Calu3 (cell line): ENCODE measurements at regions not wholly inside any gene's neighbourhood (a gene's known extent, or its start where the extent isn't known, plus 50 kb on each side); places are given as distances from the start of the nearest gene placed in this dataset.

ENCODE experiments used
- BruUV-seq: library from RNA; stranded (reverse); fragments of 400-500 nt; replicated peaks from 2 replicates; lab custom pipeline; 2021; lab: Mats Ljungman, UMichigan
- CTCF ChIA-PET: fragments of 300-600 bp; sonication (Branson Sonifier 250); formaldehyde crosslinking; loops from one replicate; lab custom pipeline; 2022; ENCODE audit warnings: antibody characterized with exemption; lab: Charles Lee
- DNase-seq: peaks from one replicate; pipeline ENCODE4 v3.0.0; 2022
- H3K27ac Mint-ChIP-seq: one replicate; pipeline ENCODE4 v1.8.0; 2022; ENCODE audit warnings: mixed read lengths; ENCODE audit not compliant: unreplicated experiment
- H3K27me3 Mint-ChIP-seq: one replicate; pipeline ENCODE4 v1.8.0; 2022; ENCODE audit warnings: mixed read lengths; ENCODE audit not compliant: unreplicated experiment
- H3K36me3 Mint-ChIP-seq: one replicate; pipeline ENCODE4 v1.8.0; 2022; ENCODE audit warnings: mild to moderate bottlenecking, moderate library complexity, mixed read lengths; ENCODE audit not compliant: insufficient read depth, unreplicated experiment
- H3K4me1 Mint-ChIP-seq: one replicate; pipeline ENCODE4 v1.8.0; 2022; ENCODE audit warnings: mild to moderate bottlenecking, low read depth, mixed read lengths; ENCODE audit not compliant: unreplicated experiment
- H3K4me3 Mint-ChIP-seq: one replicate; pipeline ENCODE4 v1.8.0; 2022; ENCODE audit warnings: mild to moderate bottlenecking, low read depth, moderate library complexity, mixed read lengths; ENCODE audit not compliant: unreplicated experiment
- H3K9me3 Mint-ChIP-seq: one replicate; pipeline ENCODE4 v1.8.0; 2022; ENCODE audit warnings: low read depth, mixed read lengths; ENCODE audit not compliant: unreplicated experiment
- intact Hi-C: fragments of 100-400 bp; cut with micrococcal nuclease; formaldehyde crosslinking; loops from one replicate; pipeline ENCODE4 v1.10.0; 2022; ENCODE audit not compliant: unreplicated experiment
- TF ChIP-seq, protein P1 (sequence below): fragments of 200-600 bp; IDR thresholded peaks from one replicate; pipeline ENCODE4 v1.8.0; 2022; ENCODE audit warnings: antibody characterized with exemption; ENCODE audit not compliant: unreplicated experiment

DNA sequence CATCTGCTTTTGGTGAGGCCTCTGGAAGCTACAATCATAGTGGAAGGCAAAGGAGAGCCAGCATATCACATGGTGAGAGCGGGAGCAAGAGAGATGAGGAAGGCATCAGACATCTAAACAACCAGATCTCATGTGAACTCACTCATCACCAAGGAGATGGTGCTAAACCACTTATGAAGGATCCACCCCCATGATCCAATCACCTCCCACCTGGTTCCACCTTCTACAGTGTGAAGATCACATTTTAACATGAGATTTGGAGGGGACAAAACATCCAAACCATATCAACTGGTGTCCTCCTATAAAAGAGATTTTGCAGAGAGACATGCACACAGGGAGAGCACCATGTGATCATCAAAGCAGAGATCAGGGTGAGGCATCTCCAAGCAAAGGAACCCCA is 578.6 kb downstream of the MATN1 start:
- H3K27ac Mint-ChIP-seq = no peak overlapping the region
- CTCF ChIA-PET = no interaction called here
- DNase-seq = no peak
- H3K4me3 Mint-ChIP-seq = no peak overlapping the region
- H3K9me3 Mint-ChIP-seq = no peaks in the 10 kb centered on the region
- BruUV-seq = no TSS peak
- intact Hi-C loops = no loop called here
- H3K27me3 Mint-ChIP-seq = peaks cover 83% of the 10 kb centered on the region
- H3K4me1 Mint-ChIP-seq = no peaks in the 10 kb centered on the region
- TF ChIP-seq, protein P1, sequence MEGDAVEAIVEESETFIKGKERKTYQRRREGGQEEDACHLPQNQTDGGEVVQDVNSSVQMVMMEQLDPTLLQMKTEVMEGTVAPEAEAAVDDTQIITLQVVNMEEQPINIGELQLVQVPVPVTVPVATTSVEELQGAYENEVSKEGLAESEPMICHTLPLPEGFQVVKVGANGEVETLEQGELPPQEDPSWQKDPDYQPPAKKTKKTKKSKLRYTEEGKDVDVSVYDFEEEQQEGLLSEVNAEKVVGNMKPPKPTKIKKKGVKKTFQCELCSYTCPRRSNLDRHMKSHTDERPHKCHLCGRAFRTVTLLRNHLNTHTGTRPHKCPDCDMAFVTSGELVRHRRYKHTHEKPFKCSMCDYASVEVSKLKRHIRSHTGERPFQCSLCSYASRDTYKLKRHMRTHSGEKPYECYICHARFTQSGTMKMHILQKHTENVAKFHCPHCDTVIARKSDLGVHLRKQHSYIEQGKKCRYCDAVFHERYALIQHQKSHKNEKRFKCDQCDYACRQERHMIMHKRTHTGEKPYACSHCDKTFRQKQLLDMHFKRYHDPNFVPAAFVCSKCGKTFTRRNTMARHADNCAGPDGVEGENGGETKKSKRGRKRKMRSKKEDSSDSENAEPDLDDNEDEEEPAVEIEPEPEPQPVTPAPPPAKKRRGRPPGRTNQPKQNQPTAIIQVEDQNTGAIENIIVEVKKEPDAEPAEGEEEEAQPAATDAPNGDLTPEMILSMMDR = no peak
- H3K36me3 Mint-ChIP-seq = no peaks in the 10 kb centered on the region

DNA sequence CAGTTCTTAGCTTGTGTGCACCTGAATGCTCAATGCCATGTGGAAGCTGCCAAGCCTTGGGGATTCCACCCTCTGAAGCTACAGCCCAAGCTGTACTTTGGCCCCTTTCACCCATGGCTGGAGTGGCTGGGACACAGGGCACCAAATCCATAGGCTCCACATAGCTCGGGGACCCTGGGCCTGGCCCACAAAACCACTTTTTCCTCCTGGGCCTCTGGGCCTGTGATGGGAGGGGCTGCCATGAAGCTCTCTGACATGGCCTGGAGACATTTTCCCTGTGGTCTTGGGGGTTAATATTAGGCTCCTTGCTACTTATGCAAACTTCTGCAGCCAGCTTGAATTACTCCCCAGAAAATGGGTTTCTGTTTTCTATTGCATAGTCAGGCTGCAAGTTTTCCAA is 579.9 kb downstream of the MATN1 start:
- Mint-ChIP-seq H3K4me1 (no peaks in the 10 kb centered on the region), H3K27ac (no peak overlapping the region), H3K4me3 (no peak overlapping the region), H3K9me3 (no peaks in the 10 kb centered on the region), H3K27me3 (peaks cover 84% of the 10 kb centered on the region), H3K36me3 (no peaks in the 10 kb centered on the region)
- CTCF ChIA-PET = no interaction called here
- TF ChIP-seq, protein P1 = no peak
- BruUV-seq = no TSS peak
- intact Hi-C loops = no loop called here
- DNase-seq = no peak

DNA sequence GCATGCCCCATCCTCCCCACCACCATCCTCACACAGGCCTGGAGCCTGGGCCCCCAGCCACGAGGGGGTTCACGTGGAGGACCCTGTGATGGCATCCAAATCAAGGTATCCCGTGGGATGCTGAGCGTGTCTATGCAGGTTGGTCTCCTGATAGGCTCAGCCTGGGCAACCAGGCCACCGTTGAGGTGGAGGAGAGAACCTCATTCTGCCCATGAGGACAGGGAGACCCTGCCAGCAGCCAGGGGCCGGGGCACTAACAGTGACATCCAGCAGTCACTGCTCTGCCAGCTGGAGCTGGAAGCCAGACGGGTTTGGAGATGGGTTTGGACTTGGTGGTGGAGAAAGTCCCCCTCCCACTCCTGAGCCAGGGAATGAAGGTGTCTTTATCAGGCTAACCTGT is 582.8 kb downstream of the MATN1 start:
- H3K9me3 Mint-ChIP-seq = no peaks in the 10 kb centered on the region
- H3K36me3 Mint-ChIP-seq = no peaks in the 10 kb centered on the region
- TF ChIP-seq, protein P1 = no peak
- DNase-seq = no peak
- CTCF ChIA-PET = interaction anchor here (0.6 kb wide), 1 partner anchor 1896 kb away, joined by 3 read pairs; no protein-coding TSS in a partner anchor
- H3K27me3 Mint-ChIP-seq = peaks cover 84% of the 10 kb centered on the region
- no peaks in the 10 kb centered on the region for H3K4me1 Mint-ChIP-seq
- intact Hi-C loops = no loop called here
- no peak overlapping the region for H3K4me3 Mint-ChIP-seq
- BruUV-seq = no TSS peak
- no peak overlapping the region for H3K27ac Mint-ChIP-seq

DNA sequence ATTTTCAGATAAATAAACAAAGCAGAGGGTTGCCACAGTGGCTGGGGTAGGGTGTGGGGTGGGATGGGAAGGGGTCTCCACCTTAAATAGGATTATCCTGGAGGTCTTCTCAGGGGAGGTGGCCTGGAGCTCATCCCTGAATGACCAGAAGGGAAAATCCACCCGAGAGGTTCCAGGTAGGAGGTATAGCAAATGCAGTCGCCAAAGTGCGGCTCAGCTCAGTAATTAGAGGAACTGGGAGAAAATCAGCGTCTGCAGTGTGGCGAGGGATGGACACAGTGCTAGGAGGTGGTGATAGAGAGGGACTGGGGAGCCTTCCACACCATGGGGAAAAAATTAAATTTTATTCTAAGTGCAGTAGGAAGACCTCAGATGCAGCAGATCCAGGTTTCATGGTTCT is 584.5 kb downstream of the MATN1 start:
- DNase-seq = no peak
- intact Hi-C loops = no loop called here
- H3K4me1 Mint-ChIP-seq = no peaks in the 10 kb centered on the region
- no peak overlapping the region for H3K27ac Mint-ChIP-seq
- peaks cover 84% of the 10 kb centered on the region for H3K27me3 Mint-ChIP-seq
- no peaks in the 10 kb centered on the region for H3K9me3 Mint-ChIP-seq
- no peaks in the 10 kb centered on the region for H3K36me3 Mint-ChIP-seq
- CTCF ChIA-PET = no interaction called here
- H3K4me3 Mint-ChIP-seq = no peak overlapping the region
- TF ChIP-seq, protein P1 = no peak
- no TSS peak for BruUV-seq

DNA sequence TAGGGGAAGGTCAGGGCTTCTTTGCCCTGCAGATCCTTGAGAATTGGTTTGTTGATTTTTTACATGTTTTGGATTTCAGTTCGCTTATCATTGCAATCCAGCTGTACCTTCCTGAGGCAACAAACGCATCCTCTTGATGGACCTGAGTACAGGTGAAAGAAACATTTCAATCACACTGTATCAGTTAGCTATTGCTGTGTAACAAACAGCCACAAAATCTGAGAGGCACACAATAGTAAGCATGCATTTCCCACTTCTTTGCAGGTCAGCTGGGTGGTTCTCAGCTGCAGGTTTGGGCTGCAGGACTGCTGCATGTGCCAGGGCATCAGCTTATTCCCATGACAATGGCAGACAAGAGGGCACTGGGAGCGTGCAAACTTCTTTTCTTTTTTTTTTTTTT is 586.4 kb downstream of the MATN1 start:
- CTCF ChIA-PET = no interaction called here
- BruUV-seq = no TSS peak
- TF ChIP-seq, protein P1 = no peak
- H3K4me1 Mint-ChIP-seq = no peaks in the 10 kb centered on the region
- DNase-seq = no peak
- H3K27ac Mint-ChIP-seq = no peak overlapping the region
- H3K36me3 Mint-ChIP-seq = no peaks in the 10 kb centered on the region
- no peak overlapping the region for H3K4me3 Mint-ChIP-seq
- H3K27me3 Mint-ChIP-seq = peaks cover 98% of the 10 kb centered on the region
- intact Hi-C loops = no loop called here
- no peaks in the 10 kb centered on the region for H3K9me3 Mint-ChIP-seq
